Transverse colon (tissue), 4 donors: ENCODE measurements at regions not wholly inside any gene's neighbourhood (a gene's known extent, or its start where the extent isn't known, plus 50 kb on each side); places are given as distances from the start of the nearest gene placed in this dataset.

Source experiments
- CTCF ChIP-seq, 5 experiments: fragments of 200-600 bp in 3 of 5; fragments of 450-650 bp in 2 of 5; sonication (generic) in 3 of 5; IDR thresholded peaks; 1 replicate in 2 of 5; 2 replicates in 3 of 5; pipeline ENCODE4 v1.5.1; 2016 to 2017; ENCODE audit warnings: antibody characterized with exemption in 5 of 5, inconsistent platforms in 3 of 5, mild to moderate bottlenecking in 2 of 5, moderate library complexity in 1 of 5
- POLR2AphosphoS5 ChIP-seq, 3 donors: sonication (generic); formaldehyde crosslinking; IDR thresholded peaks; one replicate each; pipeline ENCODE4 v1.6.1; 2016; ENCODE audit warnings: antibody characterized with exemption in 3 of 3

DNA sequence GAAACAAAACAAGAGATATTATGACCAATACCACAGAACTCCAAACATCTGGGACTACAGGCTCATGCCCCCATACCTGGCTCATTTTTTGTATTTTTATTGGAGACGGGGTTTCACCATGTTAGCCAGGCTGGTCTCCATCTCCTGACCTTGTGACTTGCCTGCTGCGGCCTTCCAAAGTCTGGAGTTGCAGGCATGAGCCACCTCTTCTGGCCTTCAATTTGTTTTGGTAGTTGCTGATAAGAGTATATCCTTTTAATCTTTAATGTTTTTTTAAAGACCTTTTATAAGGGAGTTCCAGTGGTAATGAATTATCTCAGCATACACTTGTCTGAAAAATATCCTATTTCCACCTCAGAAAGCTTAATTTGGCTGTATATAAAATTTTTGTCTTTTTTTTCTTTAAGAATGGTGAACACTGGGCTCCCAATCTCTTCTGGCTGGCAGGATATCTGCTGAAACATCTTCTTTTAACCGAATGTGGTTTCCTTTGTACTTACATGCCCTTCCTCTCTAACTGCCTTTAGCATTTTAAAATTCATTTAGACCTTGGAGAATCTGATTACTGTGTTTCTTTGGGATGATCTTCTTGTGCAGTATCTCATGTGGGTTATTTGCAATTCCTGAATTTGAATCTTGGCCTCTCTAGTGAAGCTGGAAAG lies 112.1 kb upstream of the KDM5D start:
- no peak for TF ChIP-seq CTCF (IDR thresholded peaks at IDR 0.05)
- TF ChIP-seq POLR2AphosphoS5 (IDR thresholded peaks at IDR 0.05), result no peak
